ENCODE measurements at regions not wholly inside any gene's neighbourhood (a gene's known extent, or its start where the extent isn't known, plus 50 kb on each side); places are given as distances from the start of the nearest gene placed in this dataset.

GRCh38 chr2:121147766-121148165 lies 137.2 kb downstream of the TFCP2L1 start:
- ChIA-PET POLR2A (no interaction called here), CTCF (no interaction called here)
- H3K4me3 Mint-ChIP-seq (ENCODE audit: unreplicated experiment) = no peak overlapping the region
- H3K9me3 Mint-ChIP-seq (ENCODE audit: unreplicated experiment) = no peaks in the 10 kb centered on the region
- BruUV-seq (replicated peaks) = no TSS peak
- Histone ChIP-seq H3K4me3 (ENCODE audit: low read depth, low read length) (no peak overlapping the region), H3K36me3 (ENCODE audit: control insufficient read depth, insufficient read depth, low read length) (no peaks in the 10 kb centered on the region), H3K9me3 (no peaks in the 10 kb centered on the region), H3K4me1 (no peaks in the 10 kb centered on the region), H3K27me3 (replicated peaks; ENCODE audit: control insufficient read depth, insufficient read depth, low read length) (no peaks in the 10 kb centered on the region)
- intact Hi-C loops (cut with micrococcal nuclease; ENCODE audit: unreplicated experiment) = no loop called here
- no peak overlapping the region for H3K27ac Mint-ChIP-seq (ENCODE audit: unreplicated experiment)
- peaks cover 6% of the 10 kb centered on the region for H3K4me1 Mint-ChIP-seq (ENCODE audit: low read depth, unreplicated experiment)
- H3K36me3 Mint-ChIP-seq (ENCODE audit: insufficient read depth, unreplicated experiment) = no peaks in the 10 kb centered on the region
- H3K27me3 Mint-ChIP-seq (ENCODE audit: insufficient read depth, unreplicated experiment) = no peaks in the 10 kb centered on the region
- no peak for TF ChIP-seq CTCF (IDR thresholded peaks at IDR 0.05; ENCODE audit: insufficient read depth in 1 of 2, low read depth in 1 of 2, low read length in 1 of 2, severe bottlenecking in 1 of 2, unreplicated experiment in 1 of 2)
- no peak for DNase-seq

GRCh38 chr2:121148481-121148880 lies 136.5 kb downstream of the TFCP2L1 start:
- ChIA-PET CTCF (no interaction called here), POLR2A (no interaction called here)

GRCh38 chr2:121149384-121149783 lies 135.6 kb downstream of the TFCP2L1 start:
- CTCF ChIA-PET = no interaction called here
- no peaks in the 10 kb centered on the region for H3K27me3 Mint-ChIP-seq (ENCODE audit: insufficient read depth, unreplicated experiment)

More at GRCh38 chr2:121148481-121148880, 136.5 kb downstream of the TFCP2L1 start:
- no peak for DNase-seq
- Mint-ChIP-seq H3K27ac (ENCODE audit: unreplicated experiment) (no peak overlapping the region), H3K4me1 (ENCODE audit: low read depth, unreplicated experiment) (peaks cover 6% of the 10 kb centered on the region), H3K9me3 (ENCODE audit: unreplicated experiment) (no peaks in the 10 kb centered on the region), H3K36me3 (ENCODE audit: insufficient read depth, unreplicated experiment) (no peaks in the 10 kb centered on the region), H3K27me3 (ENCODE audit: insufficient read depth, unreplicated experiment) (no peaks in the 10 kb centered on the region), H3K4me3 (ENCODE audit: unreplicated experiment) (no peak overlapping the region)
- intact Hi-C loops (cut with micrococcal nuclease; ENCODE audit: unreplicated experiment) = no loop called here
- Histone ChIP-seq H3K4me3 (ENCODE audit: low read depth, low read length) (no peak overlapping the region), H3K4me1 (no peaks in the 10 kb centered on the region), H3K36me3 (ENCODE audit: control insufficient read depth, insufficient read depth, low read length) (no peaks in the 10 kb centered on the region), H3K27me3 (replicated peaks; ENCODE audit: control insufficient read depth, insufficient read depth, low read length) (no peaks in the 10 kb centered on the region), H3K9me3 (no peaks in the 10 kb centered on the region)
- no TSS peak for BruUV-seq (replicated peaks)
- TF ChIP-seq CTCF (IDR thresholded peaks at IDR 0.05; ENCODE audit: insufficient read depth in 1 of 2, low read depth in 1 of 2, low read length in 1 of 2, severe bottlenecking in 1 of 2, unreplicated experiment in 1 of 2) = no peak

More at GRCh38 chr2:121149384-121149783, 135.6 kb downstream of the TFCP2L1 start:
- Mint-ChIP-seq H3K4me1 (ENCODE audit: low read depth, unreplicated experiment) (peaks cover 6% of the 10 kb centered on the region), H3K9me3 (ENCODE audit: unreplicated experiment) (no peaks in the 10 kb centered on the region), H3K4me3 (ENCODE audit: unreplicated experiment) (no peak overlapping the region), H3K27ac (ENCODE audit: unreplicated experiment) (no peak overlapping the region), H3K36me3 (ENCODE audit: insufficient read depth, unreplicated experiment) (no peaks in the 10 kb centered on the region)
- no peak for DNase-seq
- no peak for TF ChIP-seq CTCF (IDR thresholded peaks at IDR 0.05; ENCODE audit: insufficient read depth in 1 of 2, low read depth in 1 of 2, low read length in 1 of 2, severe bottlenecking in 1 of 2, unreplicated experiment in 1 of 2)
- POLR2A ChIA-PET = no interaction called here
- intact Hi-C loops (cut with micrococcal nuclease; ENCODE audit: unreplicated experiment) = no loop called here
- H3K9me3 ChIP-seq = no peaks in the 10 kb centered on the region
- H3K27me3 ChIP-seq (replicated peaks; ENCODE audit: control insufficient read depth, insufficient read depth, low read length) = no peaks in the 10 kb centered on the region
- no peaks in the 10 kb centered on the region for H3K36me3 ChIP-seq (ENCODE audit: control insufficient read depth, insufficient read depth, low read length)
- H3K4me1 ChIP-seq = no peaks in the 10 kb centered on the region
- H3K4me3 ChIP-seq (ENCODE audit: low read depth, low read length) = no peak overlapping the region
- no TSS peak for BruUV-seq (replicated peaks)

Data from Caco-2 (cell line).